Stimulated activated CD8-positive, alpha-beta memory T cell treated with anti-CD3 and anti-CD28 coated beads, Interleukin-2, amount 100 ng/mL, for 48 hours (primary cell): ENCODE measurements at regions not wholly inside any gene's neighbourhood (a gene's known extent, or its start where the extent isn't known, plus 50 kb on each side); places are given as distances from the start of the nearest gene placed in this dataset.

ENCODE experiments used
- DNase-seq, 2 donors: peaks; one replicate each; pipeline ENCODE4 v3.0.0-alpha.2; 2020; ENCODE audit warnings: low read depth in 2 of 2

DNA sequence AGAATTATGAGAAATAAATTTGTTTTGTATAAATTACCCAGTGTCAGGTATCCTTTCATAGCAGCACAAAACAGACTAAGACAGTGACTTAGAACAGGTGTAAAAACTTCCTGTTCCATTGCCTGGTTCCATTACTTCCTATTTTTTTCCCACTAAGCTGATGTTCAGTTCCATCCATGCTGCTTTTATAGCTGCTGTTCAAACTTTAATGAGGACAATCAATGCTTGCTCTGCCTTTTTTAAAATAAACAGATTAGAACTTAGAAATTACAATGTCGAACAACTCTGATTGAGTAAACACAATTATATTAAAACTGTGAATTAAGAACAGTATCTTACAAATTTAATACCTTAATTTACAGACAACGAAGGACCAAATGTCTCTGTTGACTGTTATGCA is 818.9 kb downstream of the OLFM4 start:
- no peak for DNase-seq

DNA sequence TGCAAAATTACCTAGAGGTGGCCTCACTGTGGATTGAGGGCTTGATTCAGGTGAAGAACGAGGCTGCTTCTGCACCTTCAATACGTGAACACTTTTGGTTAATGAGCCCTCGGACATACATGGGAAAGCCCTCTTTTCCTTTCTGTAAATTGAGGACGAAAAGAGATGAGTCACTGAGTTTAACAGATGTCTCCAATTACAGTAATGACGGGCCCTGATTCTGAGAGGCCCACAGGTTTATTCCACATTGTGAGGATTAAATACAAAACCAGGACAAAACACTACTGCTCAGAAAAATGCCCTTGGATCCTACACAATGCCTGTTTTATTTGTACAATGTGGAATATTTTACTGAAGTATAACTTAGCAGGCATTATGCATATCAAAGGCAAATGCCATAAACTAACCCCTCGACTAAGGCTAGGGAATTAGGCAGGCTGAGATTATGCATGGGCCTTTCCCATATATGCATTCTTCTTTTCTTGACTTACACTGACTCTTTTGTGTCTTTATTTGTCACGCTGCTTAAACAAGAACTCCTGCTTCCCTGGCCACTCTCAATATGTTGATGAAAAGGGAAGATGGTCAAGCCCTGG is 819.9 kb downstream of the OLFM4 start:
- no peak for DNase-seq

DNA sequence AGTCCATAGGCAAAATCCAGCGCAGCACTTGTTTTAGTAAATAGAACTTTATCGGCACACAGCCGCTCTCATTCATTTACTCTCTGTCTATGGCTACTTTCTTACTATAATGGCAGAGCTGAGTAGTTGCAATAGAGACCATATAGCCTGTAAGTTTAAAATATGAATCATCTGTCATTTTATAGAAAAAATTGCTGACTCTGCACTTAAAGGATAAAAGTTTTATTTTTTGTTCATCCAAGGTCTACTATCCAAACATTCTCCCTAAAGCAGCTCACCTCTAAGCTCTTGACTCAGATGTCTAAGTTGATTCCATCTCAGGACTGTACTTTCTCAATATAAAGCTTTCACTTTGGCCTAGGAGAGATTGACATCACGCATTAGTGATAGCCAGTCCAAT is 825.7 kb downstream of the OLFM4 start:
- DNase-seq: no peak

DNA sequence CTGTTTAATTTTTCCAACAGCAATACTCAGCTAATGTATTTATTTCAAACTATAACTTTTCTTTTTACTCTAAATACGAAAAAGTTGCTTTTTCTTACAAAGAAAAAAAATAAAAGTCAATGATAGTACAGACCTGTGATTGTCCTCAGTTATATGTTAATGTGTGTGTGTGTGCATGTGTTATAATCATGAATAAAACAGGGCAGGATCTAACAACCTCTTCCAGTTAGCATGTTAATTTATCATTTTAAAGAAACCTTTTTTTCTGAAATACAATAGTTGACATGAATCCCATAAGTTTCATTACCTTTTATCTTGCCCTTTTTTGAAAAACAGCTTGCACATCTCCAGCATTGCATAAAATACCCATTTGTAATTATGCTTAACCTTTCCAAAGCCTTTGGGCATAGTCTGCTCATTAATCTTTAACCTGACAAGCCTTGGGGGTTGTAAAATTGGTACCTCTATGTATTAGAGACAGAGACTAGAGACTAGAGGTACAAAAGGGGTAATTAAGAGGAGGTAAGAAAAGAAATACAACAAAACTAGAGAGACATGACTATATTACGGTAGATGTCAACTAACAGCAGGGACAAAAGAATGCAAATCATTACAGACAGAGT is 828.1 kb downstream of the OLFM4 start:
- no peak for DNase-seq

DNA sequence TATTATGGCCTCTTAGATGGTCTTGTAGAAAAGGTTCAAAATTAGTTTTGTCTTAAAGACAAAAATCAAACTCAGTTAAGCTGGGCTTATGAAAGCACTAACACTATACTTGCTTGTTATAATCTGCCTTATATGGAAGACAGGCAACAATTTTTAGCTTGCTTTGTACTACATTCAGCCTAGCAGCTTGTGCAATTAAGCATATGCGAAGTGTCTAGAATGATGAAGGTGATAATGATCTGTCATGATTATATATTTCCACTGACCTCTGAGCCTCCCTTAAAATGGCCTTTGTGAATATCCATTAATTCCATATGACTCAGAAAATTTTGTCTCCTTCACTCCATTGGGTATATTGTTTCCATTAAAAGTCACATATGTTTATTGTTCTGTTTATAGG is 834.9 kb downstream of the OLFM4 start:
- DNase-seq: no peak

DNA sequence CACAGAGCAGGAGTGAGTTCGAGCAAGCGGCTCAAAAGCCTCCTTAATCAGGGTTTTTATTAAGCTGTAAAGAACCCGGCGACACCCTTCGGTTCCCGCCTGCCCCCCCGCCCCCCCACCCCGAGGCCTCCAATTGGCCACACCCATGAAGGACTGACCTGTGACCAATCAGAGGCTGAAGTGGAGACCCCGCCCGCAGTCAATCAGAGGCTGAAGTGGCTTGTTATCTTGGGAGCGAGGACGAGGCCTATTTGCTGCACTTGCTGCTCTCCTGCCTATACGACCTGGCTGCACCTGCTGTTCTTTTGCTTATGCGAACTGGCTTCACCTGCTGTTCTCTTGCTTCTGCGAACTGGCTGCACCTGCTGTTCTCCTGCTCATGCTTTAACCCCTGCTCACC is 844.9 kb downstream of the OLFM4 start:
- no peak for DNase-seq

DNA sequence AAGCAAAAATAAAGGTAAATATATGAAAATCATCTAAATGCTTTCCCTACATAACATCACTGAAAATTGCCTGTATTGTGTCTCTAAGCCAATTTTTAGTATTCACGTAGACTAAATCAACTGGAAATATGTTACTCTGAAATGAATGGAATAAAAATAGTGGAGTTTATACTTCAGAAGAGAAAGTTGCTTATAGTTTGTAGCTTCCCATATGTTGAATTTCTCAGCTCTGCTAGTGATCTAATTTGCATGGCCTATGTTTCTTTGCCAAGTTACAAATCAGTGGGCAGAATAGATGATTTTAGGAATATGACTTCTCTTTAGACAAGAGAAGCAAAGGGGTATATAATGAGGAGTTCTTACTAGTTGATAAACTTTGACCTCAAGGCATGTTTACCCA is 850.2 kb downstream of the OLFM4 start:
- no peak for DNase-seq

DNA sequence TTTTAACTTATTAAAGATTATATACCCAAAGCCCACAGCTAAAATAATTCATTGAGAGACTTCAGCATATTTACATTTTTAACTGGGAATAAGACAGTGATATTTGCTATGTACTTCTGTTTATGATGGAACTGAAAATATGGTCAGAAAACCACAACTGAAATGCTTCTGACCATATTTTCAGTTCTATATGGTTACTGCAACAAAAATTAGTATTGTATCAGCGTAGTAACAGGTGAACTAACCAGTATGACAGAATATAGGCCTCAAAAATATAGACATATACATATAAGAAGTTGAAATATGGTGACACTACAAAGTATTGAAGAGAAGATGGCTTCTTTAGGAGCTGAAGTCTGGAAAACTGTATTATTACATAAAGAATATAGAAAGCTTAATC is 857.4 kb downstream of the OLFM4 start:
- no peak for DNase-seq

DNA sequence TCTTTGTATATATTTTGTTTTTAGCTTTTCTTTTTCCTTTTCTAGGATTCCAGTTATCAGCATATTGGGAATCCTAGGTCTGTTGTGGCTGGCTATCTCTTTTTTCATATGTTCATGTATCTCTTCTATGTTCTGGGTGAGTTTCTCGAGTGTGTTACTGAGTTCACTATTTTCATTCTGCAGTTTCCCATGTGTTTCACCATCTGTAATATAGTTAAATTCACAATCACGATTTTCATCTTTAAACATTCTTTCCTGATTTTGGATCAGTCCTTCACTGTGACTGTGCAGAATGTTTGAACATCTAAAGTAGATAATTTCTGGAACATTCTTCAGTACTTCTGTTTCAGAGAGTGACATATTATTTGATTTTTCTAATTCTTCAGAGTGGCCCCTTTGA is 862.1 kb downstream of the OLFM4 start:
- no peak for DNase-seq

DNA sequence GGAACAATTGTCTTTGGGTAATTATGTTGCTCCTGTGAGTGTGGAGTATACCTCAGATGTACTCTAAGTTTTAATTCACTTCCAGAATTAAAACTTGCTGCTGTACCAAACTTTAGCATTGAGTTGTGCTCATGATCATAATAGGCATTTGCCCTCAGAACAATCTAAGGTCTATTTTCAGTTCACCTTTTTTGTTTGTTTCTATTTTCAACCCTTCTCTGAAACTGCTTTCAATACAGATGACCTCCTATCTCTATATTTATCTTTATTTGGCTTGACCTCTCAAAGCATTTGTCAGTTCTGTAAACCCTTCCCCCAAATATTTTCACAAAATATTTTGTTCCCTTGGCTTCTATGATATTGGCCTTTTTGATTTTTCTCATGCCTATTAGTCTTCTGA is 873.0 kb downstream of the OLFM4 start:
- no peak for DNase-seq

DNA sequence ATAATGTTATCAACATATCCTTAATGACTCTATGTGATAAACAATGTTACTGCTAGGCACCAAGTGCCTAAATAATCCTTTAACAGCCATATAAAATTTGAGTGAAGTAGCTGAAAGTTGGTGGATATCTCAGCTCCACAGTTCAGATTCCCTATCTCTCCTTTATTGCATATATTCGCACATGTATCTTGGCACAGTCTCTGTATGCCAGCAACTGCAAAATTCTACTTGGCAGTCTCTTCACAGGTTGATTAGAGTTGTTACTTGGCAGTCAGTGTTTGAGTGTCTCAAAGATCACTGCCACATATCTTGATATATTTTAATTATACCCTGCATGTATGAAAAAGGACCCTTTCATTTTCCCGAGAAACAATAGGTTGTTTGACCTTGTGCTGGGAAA is 879.3 kb downstream of the OLFM4 start:
- DNase-seq: no peak

DNA sequence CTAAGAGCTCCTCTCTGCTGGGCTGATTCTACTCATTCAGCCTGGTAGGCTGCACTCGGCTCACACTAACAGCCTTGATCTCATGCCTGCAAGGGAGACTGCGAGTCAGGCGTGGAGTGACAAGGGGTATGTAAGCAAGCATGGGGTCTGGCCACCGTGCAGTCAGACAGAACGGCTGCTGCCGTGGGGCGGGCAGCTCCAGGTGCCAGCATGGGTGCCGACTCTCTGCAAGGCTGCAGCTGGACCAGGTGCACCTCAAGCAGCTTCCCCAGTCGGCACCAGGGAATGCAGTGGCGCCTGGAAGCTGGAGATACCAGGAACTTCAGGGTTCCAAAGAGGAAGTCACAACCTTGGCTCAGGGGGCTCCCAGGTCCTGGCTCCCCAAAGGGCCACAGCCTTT is 892.3 kb downstream of the OLFM4 start:
- DNase-seq: no peak

DNA sequence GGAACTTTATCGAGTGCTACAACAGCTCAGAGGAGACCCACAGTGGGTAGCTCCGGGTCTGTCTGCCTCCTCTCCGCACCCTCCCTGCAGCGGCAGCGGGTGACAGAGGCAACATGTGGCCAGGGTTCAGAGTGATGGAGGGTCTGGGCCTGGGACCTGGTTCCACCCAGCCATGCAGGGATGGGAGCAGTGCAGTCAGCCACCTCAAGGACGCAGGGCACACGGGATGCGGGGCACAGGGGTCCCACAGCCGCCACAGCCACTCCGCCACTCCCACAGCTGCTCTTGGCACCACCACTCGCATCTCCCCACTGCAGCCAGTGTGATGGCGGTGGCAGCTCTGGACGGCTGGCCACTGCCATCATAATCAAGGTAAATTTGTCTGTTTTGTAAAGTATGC is 892.9 kb downstream of the OLFM4 start:
- no peak for DNase-seq

DNA sequence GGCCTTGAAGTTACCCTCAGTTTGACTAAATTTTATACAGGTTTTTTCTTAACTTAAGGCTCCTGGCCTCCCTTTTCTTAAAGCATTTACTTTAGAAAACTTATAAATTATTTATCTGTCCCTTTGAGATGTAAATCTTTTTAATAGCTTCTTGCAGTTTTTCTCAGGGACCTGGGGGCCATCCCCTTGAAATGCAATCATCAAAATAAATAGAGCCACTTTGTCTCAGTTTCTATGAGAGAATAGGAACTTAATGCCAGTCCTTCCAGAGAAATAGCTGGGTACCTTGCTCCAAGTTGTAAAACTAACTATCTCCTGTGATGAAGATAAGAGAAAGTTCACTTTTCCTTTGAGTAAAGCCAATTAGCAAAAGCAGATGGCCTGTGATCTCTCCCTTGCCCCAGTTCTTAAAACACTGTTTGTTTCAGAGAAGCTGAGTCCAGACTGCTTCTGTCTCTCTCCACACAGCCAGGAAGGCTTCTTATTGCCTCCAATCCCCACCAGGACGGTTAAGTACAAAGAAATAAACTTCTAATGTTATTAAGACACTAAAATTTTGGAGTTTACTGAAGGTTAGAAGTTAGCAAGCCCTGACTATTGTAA is 913.1 kb downstream of the OLFM4 start:
- DNase-seq: no peak

DNA sequence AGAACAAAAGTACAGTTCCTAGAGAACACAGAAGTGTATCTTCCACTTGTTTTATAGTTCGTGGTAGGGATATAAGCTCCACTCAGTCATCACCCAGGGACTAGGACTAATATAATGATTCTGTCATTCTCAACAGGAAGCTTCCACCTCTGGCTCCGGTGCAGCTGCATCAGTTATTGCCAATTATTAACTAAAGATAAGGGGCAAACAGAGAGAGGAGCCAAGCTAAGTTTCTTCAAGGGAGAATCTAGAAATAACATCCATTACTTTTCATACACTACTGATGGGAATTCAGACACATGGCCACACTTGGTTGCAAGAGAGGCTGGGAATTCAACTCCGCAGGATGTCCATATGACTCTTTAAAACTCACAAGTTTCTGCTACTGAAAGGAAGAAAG is 917.9 kb downstream of the OLFM4 start:
- no peak for DNase-seq

DNA sequence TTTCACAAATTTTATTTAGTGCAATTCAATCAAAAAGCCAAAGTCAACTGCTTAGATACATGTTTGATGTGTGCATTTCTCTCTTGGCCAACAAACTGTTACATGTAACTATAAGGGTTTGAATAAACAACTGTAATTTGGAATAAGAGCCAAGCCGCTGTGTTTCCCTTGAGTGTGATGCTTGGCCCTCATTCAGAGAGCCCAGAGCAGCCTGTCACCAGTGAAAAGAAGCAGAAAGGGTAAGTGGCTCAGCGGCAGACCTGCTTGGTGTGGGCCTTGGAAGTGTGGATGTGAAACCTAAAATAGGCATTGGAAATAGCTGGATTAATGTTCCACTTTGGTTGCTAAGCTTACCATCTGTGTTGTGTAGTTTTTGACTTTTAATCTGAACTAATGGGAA is 924.6 kb downstream of the OLFM4 start:
- no peak for DNase-seq
